ENCODE measurements at regions not wholly inside any gene's neighbourhood (a gene's known extent, or its start where the extent isn't known, plus 50 kb on each side); places are given as distances from the start of the nearest gene placed in this dataset.

GRCh38 chr3:102125994-102126368 is 276.7 kb downstream of the NFKBIZ start:
- TF ChIP-seq, protein P1, sequence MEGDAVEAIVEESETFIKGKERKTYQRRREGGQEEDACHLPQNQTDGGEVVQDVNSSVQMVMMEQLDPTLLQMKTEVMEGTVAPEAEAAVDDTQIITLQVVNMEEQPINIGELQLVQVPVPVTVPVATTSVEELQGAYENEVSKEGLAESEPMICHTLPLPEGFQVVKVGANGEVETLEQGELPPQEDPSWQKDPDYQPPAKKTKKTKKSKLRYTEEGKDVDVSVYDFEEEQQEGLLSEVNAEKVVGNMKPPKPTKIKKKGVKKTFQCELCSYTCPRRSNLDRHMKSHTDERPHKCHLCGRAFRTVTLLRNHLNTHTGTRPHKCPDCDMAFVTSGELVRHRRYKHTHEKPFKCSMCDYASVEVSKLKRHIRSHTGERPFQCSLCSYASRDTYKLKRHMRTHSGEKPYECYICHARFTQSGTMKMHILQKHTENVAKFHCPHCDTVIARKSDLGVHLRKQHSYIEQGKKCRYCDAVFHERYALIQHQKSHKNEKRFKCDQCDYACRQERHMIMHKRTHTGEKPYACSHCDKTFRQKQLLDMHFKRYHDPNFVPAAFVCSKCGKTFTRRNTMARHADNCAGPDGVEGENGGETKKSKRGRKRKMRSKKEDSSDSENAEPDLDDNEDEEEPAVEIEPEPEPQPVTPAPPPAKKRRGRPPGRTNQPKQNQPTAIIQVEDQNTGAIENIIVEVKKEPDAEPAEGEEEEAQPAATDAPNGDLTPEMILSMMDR (IDR thresholded peaks at IDR 0.05 in 2 of 3, conservative IDR thresholded peaks at IDR 0.05 in 1 of 3; ENCODE audit: borderline replicate concordance in 1 of 3, insufficient read depth in 1 of 3, low read depth in 2 of 3, low read length in 2 of 3) = no peak
- TF ChIP-seq RAD21 (IDR thresholded peaks at IDR 0.05; ENCODE audit: low read depth) = no peak
- no peak for TF ChIP-seq SP1 (IDR thresholded peaks at IDR 0.05; ENCODE audit: low read depth)
- TF ChIP-seq, protein P2, sequence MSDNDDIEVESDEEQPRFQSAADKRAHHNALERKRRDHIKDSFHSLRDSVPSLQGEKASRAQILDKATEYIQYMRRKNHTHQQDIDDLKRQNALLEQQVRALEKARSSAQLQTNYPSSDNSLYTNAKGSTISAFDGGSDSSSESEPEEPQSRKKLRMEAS (IDR thresholded peaks at IDR 0.05) = no peak
- TF ChIP-seq ZBTB33 (IDR thresholded peaks at IDR 0.05; ENCODE audit: extremely low read depth, insufficient replicate concordance, low read length) = no peak

All from HCT116 (cell line).